Body of pancreas (tissue), 4 donors: ENCODE measurements at regions not wholly inside any gene's neighbourhood (a gene's known extent, or its start where the extent isn't known, plus 50 kb on each side); places are given as distances from the start of the nearest gene placed in this dataset.

Experiments used
- ATAC-seq: fragments of 150-250 bp; one replicate; pipeline ENCODE4 v1.9.1; 2016
- DNase-seq, 4 donors: peaks; one replicate each; pipeline ENCODE4 v3.0.0-alpha.2; 2019
- H3K27ac ChIP-seq, 4 donors: fragments of 200-600 bp; sonication (generic); 1 replicate in 3 of 4; 2 replicates in 1 of 4; pipeline versions ENCODE4 v1.5.1 to v1.6.1; 2016 to 2019; ENCODE audit warnings: mild to moderate bottlenecking in 1 of 4, mixed read lengths in 1 of 4, moderate library complexity in 1 of 4
- H3K27me3 ChIP-seq, 2 donors: fragments of 200-600 bp; sonication (generic); one replicate each; pipeline ENCODE4 v1.6.0; 2016; ENCODE audit warnings: mild to moderate bottlenecking in 1 of 2
- H3K36me3 ChIP-seq, 2 donors: fragments of 200-600 bp; sonication (generic); replicated peaks in 1 of 2; 2 replicates each; pipeline ENCODE4 v1.5.1; 2016; ENCODE audit warnings: low read depth in 2 of 2; ENCODE audit not compliant: insufficient read depth in 1 of 2
- H3K4me1 ChIP-seq: fragments of 200-600 bp; sonication (generic); one replicate; pipeline ENCODE4 v1.6.0; 2016
- H3K4me3 ChIP-seq, 2 donors: fragments of 200-600 bp; sonication (generic); 1 replicate in 1 of 2; 2 replicates in 1 of 2; pipeline ENCODE4 v1.5.1; 2016 to 2019
- H3K9me3 ChIP-seq, 3 donors: fragments of 200-600 bp; sonication (generic); 1 replicate in 2 of 3; 2 replicates in 1 of 3; pipeline ENCODE4 v1.5.1; 2016
- POLR2A ChIP-seq, 3 donors: fragments of 450-650 bp; IDR thresholded peaks; one replicate each; pipeline ENCODE4 v1.6.1; 2016; ENCODE audit warnings: antibody characterized with exemption in 3 of 3, mild to moderate bottlenecking in 2 of 3
- WGBS, 2 donors: methylation state at CpG; one replicate each; pipeline ENCODE4 v1.1.5; 2017; 5-methylcytosine and 5-hydroxymethylcytosine counted together
- intact Hi-C: fragments of 100-400 bp; cut with DNase I; formaldehyde crosslinking; loops from one replicate; pipeline ENCODE4 v1.15.1; 2023
- TF ChIP-seq, protein P1 (sequence below), 7 experiments: fragments of 450-650 bp in 4 of 7; fragments of 200-600 bp in 3 of 7; sonication (generic) in 3 of 7; IDR thresholded peaks; one replicate each; pipeline ENCODE4 v1.5.1; 2016 to 2019; ENCODE audit warnings: antibody characterized with exemption in 7 of 7

DNA sequence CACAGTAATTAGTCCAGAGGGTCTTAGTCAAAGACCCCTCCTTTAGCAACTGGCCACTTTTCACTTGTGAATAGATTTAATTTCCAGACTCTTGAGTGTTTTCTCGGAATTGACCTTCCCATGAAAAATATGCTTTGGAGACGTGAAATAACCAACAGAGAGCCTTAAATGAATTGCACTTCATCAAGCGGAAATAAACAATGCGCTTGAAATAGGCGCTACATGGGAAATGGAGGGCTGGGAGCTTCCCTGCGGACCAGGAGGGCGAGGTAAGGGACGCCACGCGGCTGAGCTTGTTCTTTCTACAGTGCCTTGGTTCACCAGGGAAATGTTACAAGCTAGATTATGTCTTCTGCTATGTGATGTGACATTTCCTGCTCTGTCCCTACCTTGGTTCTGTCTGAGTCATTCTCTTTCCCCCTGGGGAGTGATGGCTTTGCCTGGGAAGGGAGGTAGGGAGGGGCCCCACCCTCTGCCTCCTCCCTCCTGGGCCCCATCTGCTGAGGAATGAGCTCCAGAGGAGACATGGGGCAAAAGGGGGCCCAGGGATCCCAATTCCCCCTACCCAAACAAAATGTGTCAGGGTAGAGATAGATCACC is 619.3 kb downstream of the PTPRU start:
- intact Hi-C loops: no loop called here
- ATAC-seq (no peak), DNase-seq (no peak)
- H3K36me3 ChIP-seq: no peaks in the 10 kb centered on the region
- peaks cover 5% of the 10 kb centered on the region for H3K4me1 ChIP-seq
- TF ChIP-seq, protein P1, sequence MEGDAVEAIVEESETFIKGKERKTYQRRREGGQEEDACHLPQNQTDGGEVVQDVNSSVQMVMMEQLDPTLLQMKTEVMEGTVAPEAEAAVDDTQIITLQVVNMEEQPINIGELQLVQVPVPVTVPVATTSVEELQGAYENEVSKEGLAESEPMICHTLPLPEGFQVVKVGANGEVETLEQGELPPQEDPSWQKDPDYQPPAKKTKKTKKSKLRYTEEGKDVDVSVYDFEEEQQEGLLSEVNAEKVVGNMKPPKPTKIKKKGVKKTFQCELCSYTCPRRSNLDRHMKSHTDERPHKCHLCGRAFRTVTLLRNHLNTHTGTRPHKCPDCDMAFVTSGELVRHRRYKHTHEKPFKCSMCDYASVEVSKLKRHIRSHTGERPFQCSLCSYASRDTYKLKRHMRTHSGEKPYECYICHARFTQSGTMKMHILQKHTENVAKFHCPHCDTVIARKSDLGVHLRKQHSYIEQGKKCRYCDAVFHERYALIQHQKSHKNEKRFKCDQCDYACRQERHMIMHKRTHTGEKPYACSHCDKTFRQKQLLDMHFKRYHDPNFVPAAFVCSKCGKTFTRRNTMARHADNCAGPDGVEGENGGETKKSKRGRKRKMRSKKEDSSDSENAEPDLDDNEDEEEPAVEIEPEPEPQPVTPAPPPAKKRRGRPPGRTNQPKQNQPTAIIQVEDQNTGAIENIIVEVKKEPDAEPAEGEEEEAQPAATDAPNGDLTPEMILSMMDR (IDR thresholded peaks at IDR 0.05): no peak
- TF ChIP-seq POLR2A (IDR thresholded peaks at IDR 0.05): no peak
- no peaks in the 10 kb centered on the region for H3K27me3 ChIP-seq
- WGBS, 2 donors: 73% methylated on average over 10 of the region's 10 CpGs
- no peak overlapping the region for H3K27ac ChIP-seq
- H3K4me3 ChIP-seq: no peak overlapping the region
- H3K9me3 ChIP-seq: no peaks in the 10 kb centered on the region

DNA sequence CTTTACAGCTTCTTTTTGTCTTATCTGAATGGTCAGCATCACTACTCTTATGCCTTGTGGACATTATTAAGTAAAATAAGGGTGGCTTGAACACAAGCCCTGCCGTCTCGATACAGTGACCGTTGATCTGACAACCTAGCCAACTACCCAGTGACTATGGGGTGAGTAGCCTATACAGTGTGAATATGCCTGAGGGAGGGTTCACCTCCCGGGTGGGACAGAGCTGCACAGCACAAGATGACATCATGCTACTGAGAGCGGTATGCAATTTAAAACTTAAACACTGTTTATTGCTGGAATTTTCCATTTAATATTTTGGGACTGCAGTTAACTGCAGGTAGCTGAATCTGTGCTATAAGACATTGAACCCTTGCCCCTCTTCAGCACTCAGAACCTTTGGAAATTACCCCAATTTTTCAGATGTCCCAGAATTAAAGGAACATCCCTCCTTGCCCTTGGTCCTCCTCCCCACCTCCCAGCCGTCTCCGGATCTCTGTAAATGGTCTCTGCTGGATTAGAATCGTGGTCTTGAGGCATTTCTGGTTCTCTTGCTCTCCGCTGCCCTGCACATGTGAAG is 618.5 kb downstream of the PTPRU start:
- Histone ChIP-seq H3K9me3 (no peaks in the 10 kb centered on the region), H3K36me3 (no peaks in the 10 kb centered on the region), H3K4me3 (no peak overlapping the region), H3K27me3 (no peaks in the 10 kb centered on the region), H3K4me1 (peaks cover 5% of the 10 kb centered on the region), H3K27ac (no peak overlapping the region)
- WGBS, 2 donors: 64 to 66% methylated on average over 9 of the region's 9 CpGs
- DNase-seq (no peak), ATAC-seq (no peak)
- TF ChIP-seq, protein P1 (IDR thresholded peaks at IDR 0.05): no peak
- TF ChIP-seq POLR2A (IDR thresholded peaks at IDR 0.05): no peak
- intact Hi-C loops: no loop called here

DNA sequence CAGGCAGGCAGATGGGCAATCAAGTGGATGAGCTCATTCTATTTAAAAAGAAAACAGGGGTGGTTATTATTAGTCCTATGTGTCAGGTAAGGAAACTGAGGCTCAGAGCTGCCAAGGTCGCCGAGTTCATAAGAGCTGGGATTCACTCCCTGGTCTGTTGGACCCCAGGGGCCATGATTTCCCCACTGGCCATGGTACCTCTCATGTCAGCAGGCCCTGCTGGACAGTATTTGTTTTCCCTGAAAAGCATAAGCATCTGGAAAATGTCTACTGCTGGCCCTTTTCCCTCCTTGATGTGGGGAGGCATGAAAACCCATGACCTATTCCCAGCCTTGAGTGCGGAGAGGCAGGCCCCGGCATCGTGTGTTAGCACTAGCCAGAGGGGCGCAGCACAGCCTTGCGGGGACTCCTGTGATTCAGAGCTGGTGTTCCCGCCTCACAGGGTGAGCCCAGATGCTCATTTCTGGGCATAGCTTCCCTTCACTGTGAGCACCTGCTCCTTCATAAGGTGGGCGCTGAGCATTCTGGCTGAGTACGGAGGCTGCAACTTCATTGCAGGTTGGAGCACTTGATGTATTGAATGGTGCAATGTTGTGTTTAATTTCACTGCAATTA is 617.5 kb downstream of the PTPRU start:
- Histone ChIP-seq H3K36me3 (no peaks in the 10 kb centered on the region), H3K4me1 (peaks cover 5% of the 10 kb centered on the region), H3K9me3 (no peaks in the 10 kb centered on the region), H3K4me3 (no peak overlapping the region), H3K27me3 (no peaks in the 10 kb centered on the region), H3K27ac (no peak overlapping the region)
- DNase-seq (no peak), ATAC-seq (no peak)
- intact Hi-C loops: no loop called here
- WGBS, 2 donors: 52 to 59% methylated on average over 8 to 10 of the region's 10 CpGs
- TF ChIP-seq, protein P1 (IDR thresholded peaks at IDR 0.05): no peak
- no peak for TF ChIP-seq POLR2A (IDR thresholded peaks at IDR 0.05)

DNA sequence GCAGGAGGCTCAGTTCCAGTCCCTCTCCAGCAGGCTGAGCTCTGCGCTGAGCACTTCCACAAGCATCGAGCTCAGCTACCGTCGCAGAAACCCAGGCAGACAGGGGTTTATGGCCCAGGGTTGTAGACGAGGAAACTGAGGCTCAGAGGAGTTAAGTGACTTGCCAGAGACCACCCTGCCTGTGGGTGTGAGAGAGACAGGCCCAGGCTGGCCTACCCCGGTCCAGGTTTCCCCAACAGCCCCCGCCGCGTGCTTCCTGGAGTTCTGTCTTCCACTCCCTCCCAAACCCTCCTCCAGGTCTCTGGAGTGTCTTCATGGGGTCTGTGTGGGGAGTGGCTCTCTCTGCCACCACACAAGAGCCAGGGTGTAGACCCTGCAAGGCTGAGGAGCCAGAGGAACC is 615.9 kb downstream of the PTPRU start:
- H3K4me1 ChIP-seq: peaks cover 5% of the 10 kb centered on the region
- DNase-seq (no peak), ATAC-seq (no peak)
- WGBS, 2 donors: 61 to 74% methylated on average over 2 to 9 of the region's 9 CpGs
- H3K36me3 ChIP-seq: no peaks in the 10 kb centered on the region
- H3K27me3 ChIP-seq: peaks cover 0 to 4% of the 10 kb centered on the region in 2 donors
- no peak overlapping the region for H3K27ac ChIP-seq
- H3K9me3 ChIP-seq: no peaks in the 10 kb centered on the region
- no peak for TF ChIP-seq POLR2A (IDR thresholded peaks at IDR 0.05)
- TF ChIP-seq, protein P1 (IDR thresholded peaks at IDR 0.05): no peak
- intact Hi-C loops: no loop called here
- H3K4me3 ChIP-seq: no peak overlapping the region
